GM23338 (cell line): ENCODE measurements at regions not wholly inside any gene's neighbourhood (a gene's known extent, or its start where the extent isn't known, plus 50 kb on each side); places are given as distances from the start of the nearest gene placed in this dataset.
A peak's percentile ranks its signal among the peaks of the same experiment; 100 is the strongest.

Experiments used
- ATAC-seq: fragments of 200-7000 bp; cut with Tn5 transposase; 3 replicates; pipeline ENCODE4 v1.9.1; 2020
- DNase-seq: peaks from one replicate; pipeline ENCODE4 v3.0.0-alpha.2; 2015; ENCODE audit warnings: low spot score
- H2AFZ ChIP-seq: fragments of 200-600 bp; sonication (generic); 2 replicates; pipeline ENCODE4 v1.8.0; 2016; ENCODE audit warnings: antibody characterized with exemption, mild to moderate bottlenecking, moderate library complexity
- H3F3A ChIP-seq: fragments of 200-600 bp; sonication (generic); replicated peaks from 2 replicates; pipeline ENCODE4 v1.8.0; 2017; ENCODE audit warnings: antibody characterized with exemption, mixed run types, low read depth
- H3K27ac ChIP-seq: fragments of 200-600 bp; sonication (generic); 2 replicates; pipeline ENCODE4 v1.6.1; 2016; ENCODE audit warnings: low read depth
- H3K27me3 ChIP-seq: fragments of 200-600 bp; sonication (generic); 2 replicates; pipeline ENCODE4 v1.8.0; 2016; ENCODE audit warnings: mild to moderate bottlenecking, mixed run types, moderate library complexity; ENCODE audit not compliant: insufficient read depth
- H3K36me3 ChIP-seq: fragments of 200-600 bp; sonication (generic); 2 replicates; pipeline ENCODE4 v1.8.0; 2016; ENCODE audit warnings: mild to moderate bottlenecking; ENCODE audit not compliant: insufficient read depth
- H3K4me1 ChIP-seq: fragments of 200-600 bp; sonication (generic); 2 replicates; pipeline ENCODE4 v1.8.0; 2016; ENCODE audit warnings: mild to moderate bottlenecking, moderate library complexity; ENCODE audit not compliant: insufficient read depth
- H3K4me2 ChIP-seq: fragments of 200-600 bp; sonication (generic); 2 replicates; pipeline ENCODE4 v1.7.1; 2017; ENCODE audit warnings: mixed run types
- H3K4me3 ChIP-seq: fragments of 200-600 bp; sonication (generic); 2 replicates; pipeline ENCODE4 v1.6.1; 2016; ENCODE audit warnings: mixed run types
- H3K79me2 ChIP-seq: fragments of 200-600 bp; sonication (generic); replicated peaks from 2 replicates; pipeline ENCODE4 v1.8.0; 2017; ENCODE audit warnings: mild to moderate bottlenecking; ENCODE audit not compliant: insufficient read depth
- H3K9me2 ChIP-seq: fragments of 200-600 bp; sonication (generic); 2 replicates; pipeline ENCODE4 v1.8.0; 2017; ENCODE audit not compliant: insufficient read depth
- H4K20me1 ChIP-seq: fragments of 200-600 bp; sonication (generic); replicated peaks from 2 replicates; pipeline ENCODE4 v1.8.0; 2017; ENCODE audit warnings: mild to moderate bottlenecking; ENCODE audit not compliant: insufficient read depth
- H3K27ac Mint-ChIP-seq: 2 replicates; pipeline ENCODE4 v1.8.0; 2020; ENCODE audit warnings: inconsistent platforms, mild to moderate bottlenecking, moderate library complexity, mixed read lengths
- H3K27me3 Mint-ChIP-seq: 3 replicates; pipeline ENCODE4 v1.8.0; 2022; ENCODE audit warnings: low read depth, mild to moderate bottlenecking, moderate library complexity, mixed read lengths, inconsistent platforms; ENCODE audit not compliant: insufficient read depth, poor library complexity
- H3K36me3 Mint-ChIP-seq: 3 replicates; pipeline ENCODE4 v1.8.0; 2021; ENCODE audit warnings: low read depth, mild to moderate bottlenecking, inconsistent platforms, moderate library complexity, mixed read lengths
- H3K4me1 Mint-ChIP-seq: 3 replicates; pipeline ENCODE4 v1.8.0; 2020; ENCODE audit warnings: mild to moderate bottlenecking, inconsistent platforms, mixed read lengths
- H3K4me3 Mint-ChIP-seq: 3 replicates; pipeline ENCODE4 v1.8.0; 2021; ENCODE audit warnings: moderate library complexity, mild to moderate bottlenecking, inconsistent platforms, mixed read lengths
- H3K9me3 Mint-ChIP-seq: 3 replicates; pipeline ENCODE4 v1.8.0; 2020; ENCODE audit warnings: moderate library complexity, mild to moderate bottlenecking, inconsistent platforms, mixed read lengths
- CREB1 ChIP-seq: fragments of 250-450 bp; sonication (Bioruptor Pico); IDR thresholded peaks from 2 replicates; pipeline ENCODE4 v1.5.0; 2020; ENCODE audit warnings: low read depth, mild to moderate bottlenecking, moderate library complexity
- CTCF ChIP-seq, 2 experiments: fragments of 200-600 bp in 1 of 2; sonication (generic) in 1 of 2; conservative IDR thresholded peaks; 2 replicates each; pipeline versions ENCODE4 v1.5.1 to v1.6.1; 2016 to 2017; ENCODE audit warnings: antibody characterized with exemption in 2 of 2, low read depth in 2 of 2, mild to moderate bottlenecking in 2 of 2, moderate library complexity in 1 of 2
- ETS1 ChIP-seq: IDR thresholded peaks from 2 replicates; pipeline ENCODE4 v1.6.1; 2016; ENCODE audit warnings: antibody characterized with exemption
- EZH2 ChIP-seq: fragments of 200-600 bp; sonication (generic); IDR thresholded peaks from one replicate; pipeline ENCODE4 v1.8.0; 2017; ENCODE audit warnings: antibody characterized with exemption, mild to moderate bottlenecking, low read depth; ENCODE audit not compliant: unreplicated experiment
- EZH2phosphoT487 ChIP-seq: fragments of 200-600 bp; sonication (generic); IDR thresholded peaks from one replicate; pipeline ENCODE4 v1.8.1; 2018; ENCODE audit warnings: antibody characterized with exemption; ENCODE audit not compliant: unreplicated experiment
- JUNB ChIP-seq: IDR thresholded peaks from one replicate; pipeline ENCODE4 v1.6.1; 2016; ENCODE audit warnings: antibody characterized with exemption; ENCODE audit not compliant: unreplicated experiment
- NANOG ChIP-seq: IDR thresholded peaks from 2 replicates; pipeline ENCODE4 v1.6.1; 2016; ENCODE audit warnings: antibody characterized with exemption, borderline replicate concordance
- POLR2AphosphoS5 ChIP-seq: IDR thresholded peaks from 2 replicates; pipeline ENCODE4 v1.6.1; 2016; ENCODE audit warnings: antibody characterized with exemption, low read depth
- STAT1 ChIP-seq: IDR thresholded peaks from one replicate; pipeline ENCODE4 v1.6.1; 2016; ENCODE audit warnings: antibody characterized with exemption; ENCODE audit not compliant: unreplicated experiment
- ZNF114 ChIP-seq: fragments of 250-450 bp; sonication (Bioruptor Pico); IDR thresholded peaks from 2 replicates; pipeline ENCODE4 v1.5.0; 2020; ENCODE audit warnings: mild to moderate bottlenecking, moderate library complexity
- ZNF331 ChIP-seq: fragments of 250-450 bp; sonication (Bioruptor Pico); IDR thresholded peaks from 2 replicates; pipeline ENCODE4 v1.5.0; 2020; ENCODE audit warnings: low read depth, mild to moderate bottlenecking, moderate library complexity
- TF ChIP-seq, protein P1 (sequence below): fragments of 250-450 bp; sonication (Bioruptor Pico); IDR thresholded peaks from 2 replicates; pipeline ENCODE4 v1.5.0; 2020; ENCODE audit warnings: mild to moderate bottlenecking, moderate library complexity

- no peaks in the 10 kb centered on the region for H3F3A ChIP-seq
- no peaks in the 10 kb centered on the region for H3K36me3 Mint-ChIP-seq
- no peak for DNase-seq
- peak overlapping the region; percentile 9; the same call in 1 of the 2 replicates for H3K27ac Mint-ChIP-seq
- no peaks in the 10 kb centered on the region for H3K9me3 Mint-ChIP-seq
- no peak overlapping the region for H3K27ac ChIP-seq
- peaks cover 6% of the 10 kb centered on the region; the same call in 1 of the 2 replicates for H3K4me1 ChIP-seq
- H3K27me3 Mint-ChIP-seq, result peaks cover 1% of the 10 kb centered on the region
- H3K4me1 Mint-ChIP-seq, result peaks cover 15% of the 10 kb centered on the region; the same call in 2 of the 3 replicates
- H4K20me1 ChIP-seq, result no peaks in the 10 kb centered on the region
- TF ChIP-seq CREB1 (CRISPR knock-in tag) (no peak), EZH2phosphoT487 (no peak), POLR2AphosphoS5 (no peak), CTCF (conservative IDR thresholded peaks at IDR 0.05; ENCODE audit: low read depth in 2 of 2) (no peak), ZNF331 (CRISPR knock-in tag) (no peak), STAT1 (no peak), JUNB (no peak), ETS1 (no peak), EZH2 (no peak), ZNF114 (CRISPR knock-in tag) (no peak), NANOG (no peak)
- TF ChIP-seq, protein P1, sequence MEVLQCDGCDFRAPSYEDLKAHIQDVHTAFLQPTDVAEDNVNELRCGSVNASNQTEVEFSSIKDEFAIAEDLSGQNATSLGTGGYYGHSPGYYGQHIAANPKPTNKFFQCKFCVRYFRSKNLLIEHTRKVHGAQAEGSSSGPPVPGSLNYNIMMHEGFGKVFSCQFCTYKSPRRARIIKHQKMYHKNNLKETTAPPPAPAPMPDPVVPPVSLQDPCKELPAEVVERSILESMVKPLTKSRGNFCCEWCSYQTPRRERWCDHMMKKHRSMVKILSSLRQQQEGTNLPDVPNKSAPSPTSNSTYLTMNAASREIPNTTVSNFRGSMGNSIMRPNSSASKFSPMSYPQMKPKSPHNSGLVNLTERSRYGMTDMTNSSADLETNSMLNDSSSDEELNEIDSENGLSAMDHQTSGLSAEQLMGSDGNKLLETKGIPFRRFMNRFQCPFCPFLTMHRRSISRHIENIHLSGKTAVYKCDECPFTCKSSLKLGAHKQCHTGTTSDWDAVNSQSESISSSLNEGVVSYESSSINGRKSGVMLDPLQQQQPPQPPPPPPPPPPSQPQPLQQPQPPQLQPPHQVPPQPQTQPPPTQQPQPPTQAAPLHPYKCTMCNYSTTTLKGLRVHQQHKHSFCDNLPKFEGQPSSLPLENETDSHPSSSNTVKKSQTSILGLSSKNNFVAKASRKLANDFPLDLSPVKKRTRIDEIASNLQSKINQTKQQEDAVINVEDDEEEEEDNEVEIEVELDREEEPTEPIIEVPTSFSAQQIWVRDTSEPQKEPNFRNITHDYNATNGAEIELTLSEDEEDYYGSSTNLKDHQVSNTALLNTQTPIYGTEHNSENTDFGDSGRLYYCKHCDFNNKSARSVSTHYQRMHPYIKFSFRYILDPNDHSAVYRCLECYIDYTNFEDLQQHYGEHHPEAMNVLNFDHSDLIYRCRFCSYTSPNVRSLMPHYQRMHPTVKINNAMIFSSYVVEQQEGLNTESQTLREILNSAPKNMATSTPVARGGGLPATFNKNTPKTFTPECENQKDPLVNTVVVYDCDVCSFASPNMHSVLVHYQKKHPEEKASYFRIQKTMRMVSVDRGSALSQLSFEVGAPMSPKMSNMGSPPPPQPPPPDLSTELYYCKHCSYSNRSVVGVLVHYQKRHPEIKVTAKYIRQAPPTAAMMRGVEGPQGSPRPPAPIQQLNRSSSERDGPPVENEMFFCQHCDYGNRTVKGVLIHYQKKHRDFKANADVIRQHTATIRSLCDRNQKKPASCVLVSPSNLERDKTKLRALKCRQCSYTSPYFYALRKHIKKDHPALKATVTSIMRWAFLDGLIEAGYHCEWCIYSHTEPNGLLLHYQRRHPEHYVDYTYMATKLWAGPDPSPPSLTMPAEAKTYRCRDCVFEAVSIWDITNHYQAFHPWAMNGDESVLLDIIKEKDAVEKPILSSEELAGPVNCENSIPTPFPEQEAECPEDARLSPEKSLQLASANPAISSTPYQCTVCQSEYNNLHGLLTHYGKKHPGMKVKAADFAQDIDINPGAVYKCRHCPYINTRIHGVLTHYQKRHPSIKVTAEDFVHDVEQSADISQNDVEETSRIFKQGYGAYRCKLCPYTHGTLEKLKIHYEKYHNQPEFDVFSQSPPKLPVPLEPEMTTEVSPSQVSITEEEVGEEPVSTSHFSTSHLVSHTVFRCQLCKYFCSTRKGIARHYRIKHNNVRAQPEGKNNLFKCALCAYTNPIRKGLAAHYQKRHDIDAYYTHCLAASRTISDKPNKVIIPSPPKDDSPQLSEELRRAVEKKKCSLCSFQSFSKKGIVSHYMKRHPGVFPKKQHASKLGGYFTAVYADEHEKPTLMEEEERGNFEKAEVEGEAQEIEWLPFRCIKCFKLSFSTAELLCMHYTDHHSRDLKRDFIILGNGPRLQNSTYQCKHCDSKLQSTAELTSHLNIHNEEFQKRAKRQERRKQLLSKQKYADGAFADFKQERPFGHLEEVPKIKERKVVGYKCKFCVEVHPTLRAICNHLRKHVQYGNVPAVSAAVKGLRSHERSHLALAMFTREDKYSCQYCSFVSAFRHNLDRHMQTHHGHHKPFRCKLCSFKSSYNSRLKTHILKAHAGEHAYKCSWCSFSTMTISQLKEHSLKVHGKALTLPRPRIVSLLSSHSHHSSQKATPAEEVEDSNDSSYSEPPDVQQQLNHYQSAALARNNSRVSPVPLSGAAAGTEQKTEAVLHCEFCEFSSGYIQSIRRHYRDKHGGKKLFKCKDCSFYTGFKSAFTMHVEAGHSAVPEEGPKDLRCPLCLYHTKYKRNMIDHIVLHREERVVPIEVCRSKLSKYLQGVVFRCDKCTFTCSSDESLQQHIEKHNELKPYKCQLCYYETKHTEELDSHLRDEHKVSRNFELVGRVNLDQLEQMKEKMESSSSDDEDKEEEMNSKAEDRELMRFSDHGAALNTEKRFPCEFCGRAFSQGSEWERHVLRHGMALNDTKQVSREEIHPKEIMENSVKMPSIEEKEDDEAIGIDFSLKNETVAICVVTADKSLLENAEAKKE (CRISPR knock-in tag), result no peak
- H3K27me3 ChIP-seq, result no peaks in the 10 kb centered on the region
- H3K79me2 ChIP-seq, result no peaks in the 10 kb centered on the region
- no peak overlapping the region for H3K4me2 ChIP-seq
- no peak for ATAC-seq
- no peaks in the 10 kb centered on the region for H3K36me3 ChIP-seq
- H2AFZ ChIP-seq, result no peak overlapping the region
- 0 out of 2 replicates have a peak, but pooled peaks cover 3% of the 10 kb centered on the region for H3K9me2 ChIP-seq
- H3K4me3 ChIP-seq, result no peak overlapping the region
- H3K4me3 Mint-ChIP-seq, result no peak overlapping the region
These were observed 176.7 kb upstream of the DMAC1 start for GRCh38 chr9:7976167-7976755.
